Neural cell (in vitro differentiated cells): ENCODE measurements at regions not wholly inside any gene's neighbourhood (a gene's known extent, or its start where the extent isn't known, plus 50 kb on each side); places are given as distances from the start of the nearest gene placed in this dataset.

Experiments used
- H2AFZ ChIP-seq: fragments of 200-600, 300-800 bp; sonication (generic), shearing (Covaris generic); 2 replicates; pipeline ENCODE4 v1.6.0; 2014; ENCODE audit warnings: low read depth, mild to moderate bottlenecking, antibody characterized with exemption, low read length, moderate library complexity
- H3F3A ChIP-seq: fragments of 200-600 bp; shearing (Covaris generic); 2 replicates; pipeline ENCODE4 v1.6.1; 2016; ENCODE audit warnings: mild to moderate bottlenecking, moderate library complexity, mixed read lengths, antibody characterized with exemption, low read length; ENCODE audit not compliant: insufficient read depth, poor library complexity, severe bottlenecking
- H3K27ac ChIP-seq: fragments of 200-600, 300-800 bp; sonication (generic), shearing (Covaris generic); 2 replicates; pipeline ENCODE4 v1.5.1; 2014; ENCODE audit warnings: mild to moderate bottlenecking, low read length, moderate library complexity
- H3K27me3 ChIP-seq: fragments of 300-800, 200-600 bp; sonication (generic), shearing (Covaris generic); 2 replicates; pipeline ENCODE4 v1.6.0; 2014; ENCODE audit warnings: mild to moderate bottlenecking, low read depth, low read length, moderate library complexity; ENCODE audit not compliant: insufficient read depth
- H3K36me3 ChIP-seq: fragments of 300-800, 200-600 bp; sonication (generic), shearing (Covaris generic); 2 replicates; pipeline ENCODE4 v1.5.1; 2014; ENCODE audit warnings: mild to moderate bottlenecking, antibody characterized with exemption, low read length, moderate library complexity; ENCODE audit not compliant: insufficient read depth
- H3K4me2 ChIP-seq: fragments of 300-800, 200-600 bp; sonication (generic), shearing (Covaris generic); 2 replicates; pipeline ENCODE4 v1.6.0; 2014; ENCODE audit warnings: mild to moderate bottlenecking, low read length
- H3K4me3 ChIP-seq: fragments of 300-800, 200-600 bp; sonication (generic), shearing (Covaris generic); 2 replicates; pipeline ENCODE4 v1.5.1; 2014; ENCODE audit warnings: mild to moderate bottlenecking, low read length, moderate library complexity
- H3K79me2 ChIP-seq: fragments of 200-600 bp; shearing (Covaris generic); replicated peaks from 2 replicates; pipeline ENCODE4 v1.6.0; 2014; ENCODE audit warnings: mild to moderate bottlenecking, low read length, moderate library complexity; ENCODE audit not compliant: insufficient read depth
- H3K9ac ChIP-seq: fragments of 300-800, 200-600 bp; sonication (generic), shearing (Covaris generic); 2 replicates; pipeline ENCODE4 v1.6.1; 2016; ENCODE audit warnings: mild to moderate bottlenecking, low read length, mixed read lengths
- H3K9me2 ChIP-seq: fragments of 200-600 bp; shearing (Covaris generic); 2 replicates; pipeline ENCODE4 v1.6.1; 2016; ENCODE audit warnings: mild to moderate bottlenecking, low read length, mixed read lengths; ENCODE audit not compliant: insufficient read depth
- H3K9me3 ChIP-seq: fragments of 200-600, 300-800 bp; sonication (generic), shearing (Covaris generic); 2 replicates; pipeline ENCODE4 v1.6.1; 2016; ENCODE audit warnings: mild to moderate bottlenecking, mixed run types, low read length, moderate library complexity, mixed read lengths
- H4K20me1 ChIP-seq: fragments of 200-600 bp; shearing (Covaris generic); 2 replicates; pipeline ENCODE4 v1.6.1; 2016; ENCODE audit warnings: mild to moderate bottlenecking, mixed run types; ENCODE audit not compliant: insufficient read depth
- CTCF ChIP-seq: fragments of 450-650 bp; IDR thresholded peaks from 2 replicates; pipeline ENCODE4 v1.5.1; 2014; ENCODE audit warnings: antibody characterized with exemption, mild to moderate bottlenecking, moderate library complexity; ENCODE audit not compliant: poor library complexity, severe bottlenecking
- EP300 ChIP-seq: fragments of 450-650 bp; conservative IDR thresholded peaks from 2 replicates; pipeline ENCODE4 v1.6.1; 2014; ENCODE audit warnings: antibody characterized with exemption, mild to moderate bottlenecking, moderate library complexity; ENCODE audit not compliant: poor library complexity, severe bottlenecking
- EZH2 ChIP-seq: fragments of 200-600, 300-800 bp; shearing (Covaris generic), sonication (generic); IDR thresholded peaks from 2 replicates; pipeline ENCODE4 v1.6.1; 2014; ENCODE audit warnings: antibody characterized with exemption, low read length, borderline replicate concordance, mild to moderate bottlenecking; ENCODE audit not compliant: insufficient read depth, poor library complexity, severe bottlenecking
- MXI1 ChIP-seq: fragments of 450-650 bp; conservative IDR thresholded peaks from 2 replicates; pipeline ENCODE4 v1.6.1; 2014; ENCODE audit warnings: antibody characterized with exemption, mild to moderate bottlenecking; ENCODE audit not compliant: poor library complexity, severe bottlenecking
- POLR2AphosphoS5 ChIP-seq: IDR thresholded peaks from 2 replicates; pipeline ENCODE4 v1.6.1; 2012
- RAD21 ChIP-seq: fragments of 450-650 bp; conservative IDR thresholded peaks from 2 replicates; pipeline ENCODE4 v1.6.1; 2014; ENCODE audit warnings: antibody characterized with exemption, mild to moderate bottlenecking, moderate library complexity
- SMC3 ChIP-seq: fragments of 450-650 bp; conservative IDR thresholded peaks from 2 replicates; pipeline ENCODE4 v1.6.1; 2014; ENCODE audit warnings: antibody characterized with exemption, mild to moderate bottlenecking, moderate library complexity; ENCODE audit not compliant: poor library complexity
- TAF1 ChIP-seq: IDR thresholded peaks from 2 replicates; pipeline ENCODE4 v1.6.1; 2012; ENCODE audit warnings: low read depth
- TF ChIP-seq, protein P1 (sequence below): IDR thresholded peaks from 2 replicates; pipeline ENCODE4 v1.6.1; 2012; ENCODE audit warnings: borderline replicate concordance

DNA sequence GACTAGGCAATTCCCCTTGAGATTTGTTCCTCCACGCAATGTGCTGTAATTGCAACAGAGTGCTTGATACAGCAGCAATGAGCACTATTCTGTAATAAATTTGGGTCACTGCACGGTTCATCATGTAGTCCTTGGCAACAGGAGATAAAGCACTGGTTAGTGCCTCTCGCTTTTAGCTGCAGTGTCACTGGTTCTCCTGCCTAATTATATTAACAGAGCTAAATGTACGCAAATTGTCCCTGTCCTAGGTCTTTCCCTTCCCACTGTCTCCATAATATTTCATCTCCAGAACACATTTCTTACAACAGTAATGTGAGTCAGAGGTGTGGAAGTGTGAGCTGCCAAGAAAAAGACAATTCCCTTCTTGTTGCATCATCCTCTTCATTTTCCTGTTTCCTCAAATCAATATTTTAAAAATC lies 553.1 kb downstream of the ZNF608 start:
- Histone ChIP-seq H2AFZ (no peak overlapping the region), H3K9ac (no peak overlapping the region), H3K79me2 (no peaks in the 10 kb centered on the region)

DNA sequence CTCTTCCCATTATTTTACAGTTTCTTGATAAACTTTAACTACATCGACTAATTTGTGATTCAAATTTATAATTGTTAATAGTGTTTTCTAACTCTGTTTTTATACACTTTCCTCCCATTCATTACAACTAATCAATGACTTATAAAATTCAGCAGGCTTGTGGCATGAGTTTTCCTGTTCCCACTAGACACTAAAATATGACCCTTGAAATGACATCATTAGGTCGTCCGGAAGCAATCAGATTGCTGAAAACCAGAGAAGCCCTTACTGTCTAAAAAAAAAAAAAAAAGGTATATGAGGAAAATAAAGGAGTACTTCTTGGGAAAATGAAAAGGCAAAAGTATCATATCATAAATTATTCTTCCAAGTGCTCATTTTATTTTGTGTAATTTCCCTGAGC lies 553.7 kb downstream of the ZNF608 start:
- no peaks in the 10 kb centered on the region for H3K36me3 ChIP-seq
- no peaks in the 10 kb centered on the region for H3K9me3 ChIP-seq
- TF ChIP-seq, protein P1, sequence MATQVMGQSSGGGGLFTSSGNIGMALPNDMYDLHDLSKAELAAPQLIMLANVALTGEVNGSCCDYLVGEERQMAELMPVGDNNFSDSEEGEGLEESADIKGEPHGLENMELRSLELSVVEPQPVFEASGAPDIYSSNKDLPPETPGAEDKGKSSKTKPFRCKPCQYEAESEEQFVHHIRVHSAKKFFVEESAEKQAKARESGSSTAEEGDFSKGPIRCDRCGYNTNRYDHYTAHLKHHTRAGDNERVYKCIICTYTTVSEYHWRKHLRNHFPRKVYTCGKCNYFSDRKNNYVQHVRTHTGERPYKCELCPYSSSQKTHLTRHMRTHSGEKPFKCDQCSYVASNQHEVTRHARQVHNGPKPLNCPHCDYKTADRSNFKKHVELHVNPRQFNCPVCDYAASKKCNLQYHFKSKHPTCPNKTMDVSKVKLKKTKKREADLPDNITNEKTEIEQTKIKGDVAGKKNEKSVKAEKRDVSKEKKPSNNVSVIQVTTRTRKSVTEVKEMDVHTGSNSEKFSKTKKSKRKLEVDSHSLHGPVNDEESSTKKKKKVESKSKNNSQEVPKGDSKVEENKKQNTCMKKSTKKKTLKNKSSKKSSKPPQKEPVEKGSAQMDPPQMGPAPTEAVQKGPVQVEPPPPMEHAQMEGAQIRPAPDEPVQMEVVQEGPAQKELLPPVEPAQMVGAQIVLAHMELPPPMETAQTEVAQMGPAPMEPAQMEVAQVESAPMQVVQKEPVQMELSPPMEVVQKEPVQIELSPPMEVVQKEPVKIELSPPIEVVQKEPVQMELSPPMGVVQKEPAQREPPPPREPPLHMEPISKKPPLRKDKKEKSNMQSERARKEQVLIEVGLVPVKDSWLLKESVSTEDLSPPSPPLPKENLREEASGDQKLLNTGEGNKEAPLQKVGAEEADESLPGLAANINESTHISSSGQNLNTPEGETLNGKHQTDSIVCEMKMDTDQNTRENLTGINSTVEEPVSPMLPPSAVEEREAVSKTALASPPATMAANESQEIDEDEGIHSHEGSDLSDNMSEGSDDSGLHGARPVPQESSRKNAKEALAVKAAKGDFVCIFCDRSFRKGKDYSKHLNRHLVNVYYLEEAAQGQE, result no peak
- no peak for TF ChIP-seq RAD21
- no peak for TF ChIP-seq MXI1
- no peak for TF ChIP-seq TAF1
- TF ChIP-seq CTCF, result no peak
- TF ChIP-seq SMC3, result no peak
- no peak for TF ChIP-seq EZH2
- TF ChIP-seq EP300, result no peak
- no peak for TF ChIP-seq POLR2AphosphoS5
- H3K27ac ChIP-seq, result no peak overlapping the region
- no peak overlapping the region for H3K9ac ChIP-seq
- H3K27me3 ChIP-seq, result no peaks in the 10 kb centered on the region
- no peaks in the 10 kb centered on the region for H3K9me2 ChIP-seq
- H2AFZ ChIP-seq, result no peak overlapping the region
- H3K4me3 ChIP-seq, result no peak overlapping the region
- no peaks in the 10 kb centered on the region for H3K79me2 ChIP-seq
- H3K4me2 ChIP-seq, result no peak overlapping the region
- H4K20me1 ChIP-seq, result no peaks in the 10 kb centered on the region
- H3F3A ChIP-seq, result no peaks in the 10 kb centered on the region

More for the DNA sequence above, 553.1 kb downstream of the ZNF608 start:
- Histone ChIP-seq H3K36me3 (no peaks in the 10 kb centered on the region), H3K9me2 (no peaks in the 10 kb centered on the region), H3K9me3 (no peaks in the 10 kb centered on the region), H3F3A (no peaks in the 10 kb centered on the region), H4K20me1 (no peaks in the 10 kb centered on the region), H3K4me2 (no peak overlapping the region), H3K4me3 (no peak overlapping the region), H3K27me3 (no peaks in the 10 kb centered on the region), H3K27ac (no peak overlapping the region)
- TF ChIP-seq, protein P1, result no peak
- TF ChIP-seq MXI1, result no peak
- TF ChIP-seq EP300, result no peak
